ENCODE measurements at regions not wholly inside any gene's neighbourhood (a gene's known extent, or its start where the extent isn't known, plus 50 kb on each side); places are given as distances from the start of the nearest gene placed in this dataset.

GRCh38 chr11:23041001-23041503 is 180.8 kb upstream of the CCDC179 start:
- DNase-seq (ENCODE audit: low spot score), result no peak

- no peak for DNase-seq (ENCODE audit: low spot score)
These were observed 198.4 kb upstream of the CCDC179 start for GRCh38 chr11:23058656-23059055.

GRCh38 chr11:23063276-23063675 is 203.0 kb upstream of the CCDC179 start:
- no peak for DNase-seq (ENCODE audit: low spot score)

- no peak for DNase-seq (ENCODE audit: low spot score)
These were observed 218.2 kb upstream of the CCDC179 start for GRCh38 chr11:23078289-23078971.

GRCh38 chr11:23079382-23079813 is 219.1 kb upstream of the CCDC179 start:
- DNase-seq (ENCODE audit: low spot score), result no peak

- no peak for DNase-seq (ENCODE audit: low spot score)
These were observed 227.1 kb upstream of the CCDC179 start for GRCh38 chr11:23087407-23087806.

- no peak for DNase-seq (ENCODE audit: low spot score)
These were observed 230.4 kb upstream of the CCDC179 start for GRCh38 chr11:23090659-23091058.

GRCh38 chr11:23095650-23096189 is 235.4 kb upstream of the CCDC179 start:
- no peak for DNase-seq (ENCODE audit: low spot score)

- DNase-seq (ENCODE audit: low spot score), result no peak
These were observed 237.6 kb upstream of the CCDC179 start for GRCh38 chr11:23097891-23098290.

GRCh38 chr11:23099256-23099655 is 239.0 kb upstream of the CCDC179 start:
- no peak for DNase-seq (ENCODE audit: low spot score)

- no peak for DNase-seq (ENCODE audit: low spot score)
These were observed 240.5 kb upstream of the CCDC179 start for GRCh38 chr11:23100726-23101125.

GRCh38 chr11:23103416-23103815 is 243.1 kb upstream of the CCDC179 start:
- no peak for DNase-seq (ENCODE audit: low spot score)

GRCh38 chr11:23111527-23111926 is 251.3 kb upstream of the CCDC179 start:
- DNase-seq (ENCODE audit: low spot score), result no peak

- no peak for DNase-seq (ENCODE audit: low spot score)
These were observed 252.1 kb upstream of the CCDC179 start for GRCh38 chr11:23112390-23112789.

GRCh38 chr11:23112987-23113886 is 253.0 kb upstream of the CCDC179 start:
- no peak for DNase-seq (ENCODE audit: low spot score)

GRCh38 chr11:23113887-23114216 is 253.6 kb upstream of the CCDC179 start:
- no peak for DNase-seq (ENCODE audit: low spot score)

GRCh38 chr11:23123753-23124152 is 263.5 kb upstream of the CCDC179 start:
- DNase-seq (ENCODE audit: low spot score), result no peak

GRCh38 chr11:23124249-23124648 is 264.0 kb upstream of the CCDC179 start:
- DNase-seq (ENCODE audit: low spot score), result no peak

GRCh38 chr11:23124996-23125395 is 264.7 kb upstream of the CCDC179 start:
- no peak for DNase-seq (ENCODE audit: low spot score)

GRCh38 chr11:23127706-23128105 is 267.4 kb upstream of the CCDC179 start:
- DNase-seq (ENCODE audit: low spot score), result no peak

- no peak for DNase-seq (ENCODE audit: low spot score)
These were observed 274.4 kb upstream of the CCDC179 start for GRCh38 chr11:23134627-23135026.

- DNase-seq (ENCODE audit: low spot score), result no peak
These were observed 278.5 kb upstream of the CCDC179 start for GRCh38 chr11:23138761-23139160.

GRCh38 chr11:23143022-23143421 is 282.7 kb upstream of the CCDC179 start:
- no peak for DNase-seq (ENCODE audit: low spot score)

Data from CD4-positive, alpha-beta T cell treated with Interleukin-15 for 4 hours (primary cell).